Natural killer cell (primary cell): ENCODE measurements at regions not wholly inside any gene's neighbourhood (a gene's known extent, or its start where the extent isn't known, plus 50 kb on each side); places are given as distances from the start of the nearest gene placed in this dataset.

ENCODE experiments used
- ATAC-seq, 3 donors: fragments of 150-1000 bp in 2 of 3; fragments of 200-7000 bp in 1 of 3; cut with Tn5 transposase; 1 replicate in 1 of 3; 2 replicates in 2 of 3; pipeline ENCODE4 v1.10.0; 2021; ENCODE audit warnings: mild to moderate bottlenecking in 2 of 3, moderate library complexity in 2 of 3
- DNase-seq, 2 donors: peaks; one replicate each; pipeline versions ENCODE4 v3.0.0 to v3.0.0-alpha.2; 2013 to 2021; ENCODE audit warnings: mixed read lengths in 1 of 2
- H3K27ac ChIP-seq: one replicate; pipeline ENCODE4 v1.5.1; 2013; ENCODE audit warnings: mild to moderate bottlenecking, low read length
- H3K27me3 ChIP-seq: one replicate; pipeline ENCODE4 v1.6.1; 2013; ENCODE audit warnings: low read length; ENCODE audit not compliant: control insufficient read depth, insufficient read depth
- H3K36me3 ChIP-seq: one replicate; pipeline ENCODE4 v1.6.1; 2013; ENCODE audit warnings: low read length; ENCODE audit not compliant: control insufficient read depth, insufficient read depth
- H3K4me1 ChIP-seq: one replicate; pipeline ENCODE4 v1.6.1; 2013; ENCODE audit warnings: low read length; ENCODE audit not compliant: control insufficient read depth, insufficient read depth
- H3K4me3 ChIP-seq: one replicate; pipeline ENCODE4 v1.5.1; 2013; ENCODE audit warnings: low read length
- H3K9me3 ChIP-seq: one replicate; pipeline ENCODE4 v1.6.1; 2013; ENCODE audit warnings: low read length; ENCODE audit not compliant: control insufficient read depth, insufficient read depth
- H3K27ac Mint-ChIP-seq, 2 donors: one replicate each; pipeline ENCODE4 v1.8.0; 2022; ENCODE audit warnings: mild to moderate bottlenecking in 2 of 2, mixed read lengths in 2 of 2, moderate library complexity in 1 of 2
- H3K27me3 Mint-ChIP-seq, 2 donors: one replicate each; pipeline ENCODE4 v1.8.0; 2022; ENCODE audit warnings: low read depth in 2 of 2, mixed read lengths in 2 of 2
- H3K36me3 Mint-ChIP-seq: one replicate; pipeline ENCODE4 v1.8.0; 2022; ENCODE audit warnings: mixed read lengths
- H3K4me1 Mint-ChIP-seq, 2 donors: one replicate each; pipeline ENCODE4 v1.8.0; 2022; ENCODE audit warnings: mixed read lengths in 2 of 2
- H3K4me3 Mint-ChIP-seq: one replicate; pipeline ENCODE4 v1.8.0; 2022; ENCODE audit warnings: mild to moderate bottlenecking, moderate library complexity, mixed read lengths
- H3K9me3 Mint-ChIP-seq, 2 donors: one replicate each; pipeline ENCODE4 v1.8.0; 2022; ENCODE audit warnings: mixed read lengths in 2 of 2
- WGBS: methylation state at CpG from one replicate; pipeline ENCODE4 v1.1.7; 2013; ENCODE audit warnings: missing lambda C conversion rate; ENCODE audit not compliant: insufficient coverage; 5-methylcytosine and 5-hydroxymethylcytosine counted together
- intact Hi-C: fragments of 100-400 bp; cut with micrococcal nuclease; formaldehyde crosslinking; loops from one replicate; pipeline ENCODE4 v1.14.2; 2022
- TF ChIP-seq, protein P1 (sequence below): fragments of 200-600 bp; IDR thresholded peaks from one replicate; pipeline ENCODE4 v1.8.0; 2022; ENCODE audit warnings: antibody characterized with exemption

GRCh38 chr4:189126040-189126439, 814.6 kb upstream of the FRG1 start:
- no peak overlapping the region for H3K27ac Mint-ChIP-seq
- no peak overlapping the region for H3K4me3 Mint-ChIP-seq
- H3K27ac ChIP-seq = no peak overlapping the region
- no peaks in the 10 kb centered on the region for H3K27me3 Mint-ChIP-seq
- H3K9me3 ChIP-seq = no peaks in the 10 kb centered on the region
- H3K4me1 Mint-ChIP-seq = no peaks in the 10 kb centered on the region
- WGBS = no CpG with 5 or more reads among the region's 2 CpGs
- TF ChIP-seq, protein P1, sequence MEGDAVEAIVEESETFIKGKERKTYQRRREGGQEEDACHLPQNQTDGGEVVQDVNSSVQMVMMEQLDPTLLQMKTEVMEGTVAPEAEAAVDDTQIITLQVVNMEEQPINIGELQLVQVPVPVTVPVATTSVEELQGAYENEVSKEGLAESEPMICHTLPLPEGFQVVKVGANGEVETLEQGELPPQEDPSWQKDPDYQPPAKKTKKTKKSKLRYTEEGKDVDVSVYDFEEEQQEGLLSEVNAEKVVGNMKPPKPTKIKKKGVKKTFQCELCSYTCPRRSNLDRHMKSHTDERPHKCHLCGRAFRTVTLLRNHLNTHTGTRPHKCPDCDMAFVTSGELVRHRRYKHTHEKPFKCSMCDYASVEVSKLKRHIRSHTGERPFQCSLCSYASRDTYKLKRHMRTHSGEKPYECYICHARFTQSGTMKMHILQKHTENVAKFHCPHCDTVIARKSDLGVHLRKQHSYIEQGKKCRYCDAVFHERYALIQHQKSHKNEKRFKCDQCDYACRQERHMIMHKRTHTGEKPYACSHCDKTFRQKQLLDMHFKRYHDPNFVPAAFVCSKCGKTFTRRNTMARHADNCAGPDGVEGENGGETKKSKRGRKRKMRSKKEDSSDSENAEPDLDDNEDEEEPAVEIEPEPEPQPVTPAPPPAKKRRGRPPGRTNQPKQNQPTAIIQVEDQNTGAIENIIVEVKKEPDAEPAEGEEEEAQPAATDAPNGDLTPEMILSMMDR = no peak
- ATAC-seq = no peak
- no peak overlapping the region for H3K4me3 ChIP-seq
- DNase-seq = no peak
- H3K27me3 ChIP-seq = no peaks in the 10 kb centered on the region
- peaks cover 4 to 7% of the 10 kb centered on the region in 2 donors for H3K9me3 Mint-ChIP-seq
- no peaks in the 10 kb centered on the region for H3K36me3 ChIP-seq
- peaks cover 6% of the 10 kb centered on the region for H3K36me3 Mint-ChIP-seq
- no peaks in the 10 kb centered on the region for H3K4me1 ChIP-seq
- intact Hi-C loops = no loop called here

DNA sequence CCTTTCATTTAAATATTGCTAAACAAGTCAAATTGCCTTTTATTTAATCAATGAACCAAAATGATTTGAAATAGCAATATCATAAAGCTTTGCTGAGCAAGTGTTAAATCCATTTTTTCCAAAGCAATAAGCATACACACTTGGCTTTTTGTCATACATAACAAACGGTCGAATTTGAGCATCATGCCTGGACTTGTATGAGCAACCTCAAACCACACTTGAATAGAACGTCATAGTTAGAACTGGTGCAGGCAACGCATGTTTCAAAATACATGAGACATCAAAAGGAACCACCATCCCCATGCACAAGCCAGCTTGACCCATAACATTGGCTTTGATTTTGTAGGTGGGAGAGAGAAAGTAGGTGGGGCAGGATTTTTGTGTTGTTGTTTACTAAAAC, 812.3 kb upstream of the FRG1 start:
- no peaks in the 10 kb centered on the region for H3K4me1 Mint-ChIP-seq
- no peaks in the 10 kb centered on the region for H3K27me3 Mint-ChIP-seq
- no peak overlapping the region for H3K27ac Mint-ChIP-seq
- TF ChIP-seq, protein P1 = no peak
- peaks cover 6% of the 10 kb centered on the region for H3K36me3 Mint-ChIP-seq
- DNase-seq (no peak), ATAC-seq (no peak)
- H3K9me3 ChIP-seq = no peaks in the 10 kb centered on the region
- no peaks in the 10 kb centered on the region for H3K27me3 ChIP-seq
- H3K9me3 Mint-ChIP-seq = peaks cover 4 to 6% of the 10 kb centered on the region in 2 donors
- 91% methylated on average over 3 of the region's 4 CpGs for WGBS
- H3K4me3 ChIP-seq = no peak overlapping the region
- no peaks in the 10 kb centered on the region for H3K4me1 ChIP-seq
- intact Hi-C loops = no loop called here
- H3K36me3 ChIP-seq = no peaks in the 10 kb centered on the region
- H3K4me3 Mint-ChIP-seq = no peak overlapping the region
- H3K27ac ChIP-seq = no peak overlapping the region

DNA sequence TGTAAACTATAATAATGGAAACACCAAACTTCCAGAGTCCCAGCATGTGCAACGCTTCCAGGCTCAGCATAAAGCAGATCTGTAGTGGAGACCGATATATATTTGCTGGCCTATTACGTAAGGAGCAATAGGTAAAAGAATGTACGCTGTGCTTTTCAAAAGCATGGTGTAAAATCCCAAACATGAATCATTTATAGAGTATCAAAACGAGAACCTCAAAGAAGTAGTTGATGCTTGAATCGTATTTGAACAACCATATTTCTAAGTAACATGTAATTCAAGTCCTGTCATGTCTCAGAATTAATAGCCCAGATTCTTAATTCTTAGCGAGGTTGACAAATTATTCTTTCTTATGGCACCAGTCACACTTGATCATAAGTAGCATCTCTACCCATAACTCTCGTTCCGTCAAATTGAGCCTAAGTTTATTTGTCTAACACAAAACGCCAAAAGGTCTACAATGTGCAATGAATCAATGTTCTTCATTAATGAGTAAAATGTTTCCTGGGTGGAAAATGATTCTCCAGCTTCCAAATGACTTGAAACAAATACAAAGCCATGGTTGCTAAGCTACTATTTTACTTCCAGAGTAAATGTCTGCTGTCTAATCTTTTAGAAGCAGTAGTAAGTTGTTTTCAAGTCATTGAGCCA, 811.5 kb upstream of the FRG1 start:
- Histone ChIP-seq H3K4me3 (no peak overlapping the region), H3K27me3 (no peaks in the 10 kb centered on the region), H3K27ac (no peak overlapping the region), H3K36me3 (no peaks in the 10 kb centered on the region), H3K4me1 (no peaks in the 10 kb centered on the region), H3K9me3 (no peaks in the 10 kb centered on the region)
- intact Hi-C loops = no loop called here
- no peaks in the 10 kb centered on the region for H3K27me3 Mint-ChIP-seq
- H3K4me1 Mint-ChIP-seq = no peaks in the 10 kb centered on the region
- 85% methylated on average over 9 of the region's 10 CpGs for WGBS
- TF ChIP-seq, protein P1 = no peak
- no peak overlapping the region for H3K4me3 Mint-ChIP-seq
- no peak overlapping the region for H3K27ac Mint-ChIP-seq
- H3K9me3 Mint-ChIP-seq = peaks cover 4 to 6% of the 10 kb centered on the region in 2 donors
- DNase-seq = no peak
- ATAC-seq = no peak
- H3K36me3 Mint-ChIP-seq = peaks cover 6% of the 10 kb centered on the region

DNA sequence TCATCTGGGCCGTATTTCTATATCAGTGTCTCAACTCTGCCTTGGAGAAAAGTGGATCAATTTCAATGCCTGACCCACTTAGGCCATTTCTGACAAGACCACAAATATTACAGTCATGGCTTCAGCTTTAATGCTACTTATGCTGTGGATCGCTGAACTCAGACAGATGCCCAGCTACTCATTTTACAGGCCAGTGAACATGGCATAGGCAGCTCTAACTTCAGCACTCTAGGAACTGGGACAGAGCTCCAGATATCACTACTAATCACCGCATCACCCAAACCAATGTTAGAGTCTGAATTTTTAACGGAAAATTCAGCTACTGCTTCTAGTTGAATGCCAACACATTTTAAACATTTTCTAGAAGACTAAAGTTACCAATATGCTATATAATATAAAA, 809.6 kb upstream of the FRG1 start:
- no peaks in the 10 kb centered on the region for H3K27me3 Mint-ChIP-seq
- DNase-seq = no peak
- H3K27ac ChIP-seq = no peak overlapping the region
- H3K9me3 ChIP-seq = no peaks in the 10 kb centered on the region
- H3K9me3 Mint-ChIP-seq = peaks cover 4 to 5% of the 10 kb centered on the region in 2 donors
- intact Hi-C loops = no loop called here
- 76% methylated on average over 3 of the region's 4 CpGs for WGBS
- ATAC-seq = no peak
- no peaks in the 10 kb centered on the region for H3K36me3 ChIP-seq
- no peaks in the 10 kb centered on the region for H3K4me1 ChIP-seq
- H3K4me3 ChIP-seq = no peak overlapping the region
- H3K27me3 ChIP-seq = no peaks in the 10 kb centered on the region
- H3K36me3 Mint-ChIP-seq = peaks cover 6% of the 10 kb centered on the region
- no peak overlapping the region for H3K4me3 Mint-ChIP-seq
- H3K27ac Mint-ChIP-seq = no peak overlapping the region
- no peaks in the 10 kb centered on the region for H3K4me1 Mint-ChIP-seq
- TF ChIP-seq, protein P1 = no peak
